K562 (cell line): ENCODE measurements at regions not wholly inside any gene's neighbourhood (a gene's known extent, or its start where the extent isn't known, plus 50 kb on each side); places are given as distances from the start of the nearest gene placed in this dataset.

Source experiments
- ATAC-seq: fragments of 200-7000 bp; cut with Tn5 transposase; 3 replicates; pipeline ENCODE4 v1.9.1; 2020; ENCODE audit warnings: moderate library complexity
- BruUV-seq: library from RNA; stranded (reverse); fragments of 400-500 nt; replicated peaks from 2 replicates; lab custom pipeline; 2021; lab: Mats Ljungman, UMichigan
- CTCF ChIA-PET: fragments of 300-600 bp; formaldehyde crosslinking; extraction: SDS; loops from one replicate; lab custom pipeline; 2021; ENCODE audit warnings: low intra/inter-chr PET ratio; lab: Yijun Ruan, JAX
- POLR2A ChIA-PET: fragments of 300-600, 350-650 bp; sonication (Branson Sonifier 250); formaldehyde crosslinking; extraction: SDS; loops from one replicate; lab custom pipeline; 2021; ENCODE audit warnings: antibody characterized with exemption, inconsistent platforms; lab: Yijun Ruan, JAX
- DNase-seq, 4 experiments: peaks; one replicate each; pipeline versions ENCODE4 v3.0.0 to v3.0.0-alpha.2; 2011 to 2018; ENCODE audit warnings: low spot score in 3 of 4, mixed read lengths in 3 of 4; ENCODE audit errors: extremely low read depth in 1 of 4
- FAIRE-seq: peaks from 2 replicates; lab custom pipeline; 2011; peaks lifted over from hg19 to GRCh38; lab: Jason Lieb, UNC
- H2AFZ ChIP-seq: 2 replicates; pipeline ENCODE4 v1.6.0; 2011; ENCODE audit warnings: low read depth, low read length, control low read depth, inconsistent platforms
- H3K27ac ChIP-seq: fragments of 200-600 bp; 3 replicates; pipeline ENCODE4 v1.8.0; 2011; ENCODE audit warnings: low read depth, mild to moderate bottlenecking, control low read depth, inconsistent platforms, low read length, moderate library complexity, mixed read lengths; ENCODE audit errors: extremely low read depth
- H3K27me3 ChIP-seq, 2 experiments: fragments of 300-600 bp in 1 of 2; 2 replicates in 1 of 2; 3 replicates in 1 of 2; pipeline versions ENCODE4 v1.6.0 to v1.8.0; 2011; ENCODE audit warnings: inconsistent platforms in 2 of 2, low read length in 2 of 2, mild to moderate bottlenecking in 1 of 2, mixed read lengths in 1 of 2, moderate library complexity in 1 of 2; ENCODE audit not compliant: control insufficient read depth in 2 of 2, insufficient read depth in 2 of 2
- H3K36me3 ChIP-seq: fragments of 300-600 bp; 3 replicates; pipeline ENCODE4 v1.8.0; 2011; ENCODE audit warnings: mild to moderate bottlenecking, low read length, inconsistent platforms; ENCODE audit not compliant: control insufficient read depth, insufficient read depth
- H3K4me1 ChIP-seq, 2 experiments: fragments of 200-600 bp in 1 of 2; replicated peaks in 1 of 2; 2 replicates in 1 of 2; 3 replicates in 1 of 2; pipeline versions ENCODE4 v1.5.1 to v1.8.0; 2011; ENCODE audit warnings: inconsistent platforms in 2 of 2, low read length in 2 of 2, mild to moderate bottlenecking in 1 of 2, mixed read lengths in 1 of 2, moderate library complexity in 1 of 2; ENCODE audit not compliant: control insufficient read depth in 2 of 2, insufficient read depth in 2 of 2
- H3K4me2 ChIP-seq: 2 replicates; pipeline ENCODE4 v1.6.1; 2011; ENCODE audit warnings: low read length, control low read depth, inconsistent platforms, mixed read lengths; ENCODE audit not compliant: insufficient read depth
- H3K4me3 ChIP-seq: fragments of 200-600 bp; sonication (generic), shearing (Covaris generic); 2 replicates; pipeline ENCODE4 v1.5.1; 2016; ENCODE audit warnings: control low read depth, inconsistent platforms
- H3K79me2 ChIP-seq: fragments of 200-600 bp; 3 replicates; pipeline ENCODE4 v1.8.0; 2011; ENCODE audit warnings: low read length, inconsistent platforms; ENCODE audit not compliant: control insufficient read depth, insufficient read depth
- H3K9ac ChIP-seq, 2 experiments: 2 replicates each; pipeline versions ENCODE4 v1.6.0 to v1.6.1; 2011; ENCODE audit warnings: low read depth in 2 of 2, low read length in 2 of 2, control low read depth in 1 of 2, inconsistent platforms in 1 of 2, mild to moderate bottlenecking in 1 of 2, mixed read lengths in 1 of 2; ENCODE audit not compliant: insufficient read depth in 1 of 2
- H3K9me1 ChIP-seq: one replicate; pipeline ENCODE4 v1.6.0; 2011; ENCODE audit warnings: inconsistent platforms, mild to moderate bottlenecking, low read length, moderate library complexity; ENCODE audit not compliant: control insufficient read depth, insufficient read depth
- H3K9me3 ChIP-seq: replicated peaks from 2 replicates; pipeline ENCODE4 v1.5.1; 2011; ENCODE audit warnings: low read depth, low read length, inconsistent platforms; ENCODE audit not compliant: control insufficient read depth, insufficient read depth
- H4K20me1 ChIP-seq: replicated peaks from 2 replicates; pipeline ENCODE4 v1.6.1; 2011; ENCODE audit warnings: low read length, inconsistent platforms, mixed read lengths; ENCODE audit not compliant: control insufficient read depth, insufficient read depth
- CGGBP1 ChIP-seq: fragments of 250-450 bp; sonication (Bioruptor Pico); IDR thresholded peaks from 2 replicates; pipeline ENCODE4 v1.9.0; 2021; ENCODE audit warnings: mild to moderate bottlenecking
- HMGN3 ChIP-seq: IDR thresholded peaks from 2 replicates; pipeline ENCODE4 v1.6.1; 2011; ENCODE audit warnings: borderline replicate concordance, low read depth, mild to moderate bottlenecking, mixed read lengths, low read length; ENCODE audit not compliant: insufficient read length; ENCODE audit errors: extremely low read depth
- PRMT5 ChIP-seq: sonication (generic); formaldehyde crosslinking; IDR thresholded peaks from 2 replicates; pipeline ENCODE4 v1.5.0; 2020; ENCODE audit warnings: missing genetic modification reagents
- RBM15 ChIP-seq: fragments of 200-400 bp; formaldehyde crosslinking; IDR thresholded peaks from 2 replicates; pipeline ENCODE4 v1.6.1; 2018; ENCODE audit warnings: mild to moderate bottlenecking, low read length, moderate library complexity; ENCODE audit not compliant: insufficient read depth
- SAP30 ChIP-seq: fragments of 200-600 bp; sonication (generic); IDR thresholded peaks from 2 replicates; pipeline ENCODE4 v1.6.1; 2012; ENCODE audit warnings: borderline replicate concordance, low read depth, mild to moderate bottlenecking, moderate library complexity, low read length, control low read depth, inconsistent platforms; ENCODE audit not compliant: insufficient read depth, poor library complexity, severe bottlenecking
- THAP12 ChIP-seq: fragments of 250-450 bp; sonication (Bioruptor Pico); IDR thresholded peaks from 2 replicates; pipeline ENCODE4 v1.9.0; 2021; ENCODE audit warnings: mild to moderate bottlenecking, inconsistent platforms
- WHSC1 ChIP-seq: IDR thresholded peaks from one replicate; pipeline ENCODE4 v1.6.1; 2012; ENCODE audit warnings: low read length, control low read depth, inconsistent platforms
- ZNF133 ChIP-seq: fragments of 250-450 bp; sonication (Bioruptor Pico); IDR thresholded peaks from 2 replicates; pipeline ENCODE4 v1.4.0; 2020; ENCODE audit warnings: mild to moderate bottlenecking
- ZNF407 ChIP-seq: fragments of 450-650 bp; IDR thresholded peaks from 2 replicates; pipeline ENCODE4 v1.6.1; 2016; ENCODE audit warnings: low read depth
- ZNF586 ChIP-seq: fragments of 450-650 bp; formaldehyde crosslinking; conservative IDR thresholded peaks from 2 replicates; pipeline ENCODE4 v1.4.0; 2020; ENCODE audit warnings: mild to moderate bottlenecking, moderate library complexity
- WGBS: fragments of 100-300 bp; shearing (Covaris generic); methylation state at CpG from one replicate; pipeline ENCODE4 v1.1.6; 2016; ENCODE audit warnings: low coverage, mixed read lengths; ENCODE audit not compliant: insufficient coverage; ENCODE audit errors: missing lambda C conversion rate; 5-methylcytosine and 5-hydroxymethylcytosine counted together
- in situ Hi-C: fragments of 300-500 bp; cut with MboI; formaldehyde crosslinking; loops from 4 replicates; pipeline ENCODE4 v1.15.0; 2018; ENCODE audit warnings: inconsistent platforms, mixed read lengths
- intact Hi-C: fragments of 100-400 bp; cut with micrococcal nuclease; formaldehyde crosslinking; loops from 2 replicates; pipeline ENCODE4 v1.14.2; 2022

GRCh38 chr12:94873734-94874517 lies 129.6 kb downstream of the NDUFA12 start:
- ATAC-seq (no peak), FAIRE-seq (no peak), DNase-seq (no peak)
- no TSS peak for BruUV-seq
- intact Hi-C loops, result no loop called here
- peaks cover 24 to 34% of the 10 kb centered on the region in 2 experiments; a peak in 3 of 5 replicates for H3K27me3 ChIP-seq
- H3K4me1 ChIP-seq, result peaks cover 0 to 13% of the 10 kb centered on the region in 2 experiments; a peak in 1 of 5 replicates
- no peak overlapping the region for H2AFZ ChIP-seq
- no peak overlapping the region for H3K4me2 ChIP-seq
- no peaks in the 10 kb centered on the region for H3K9me1 ChIP-seq
- CTCF ChIA-PET, result no interaction called here
- no peaks in the 10 kb centered on the region for H3K36me3 ChIP-seq
- H4K20me1 ChIP-seq, result 0 out of 2 replicates have a peak, but pooled peaks cover 4% of the 10 kb centered on the region
- no peak overlapping the region for H3K27ac ChIP-seq
- no peaks in the 10 kb centered on the region for H3K79me2 ChIP-seq
- in situ Hi-C loops, result no loop called here
- H3K9ac ChIP-seq, result no peak overlapping the region
- no peak overlapping the region for H3K4me3 ChIP-seq
- 26% methylated on average over 37 of the region's 64 CpGs for WGBS
- POLR2A ChIA-PET, result interaction anchor here (0.5 to 0.7 kb wide), 2 partner anchors 1162 to 1287 kb away, joined by 3 to 4 read pairs; partner anchors contain the start of gene LTA4H
- H3K9me3 ChIP-seq, result no peaks in the 10 kb centered on the region
- no peak for TF ChIP-seq SAP30
- no peak for TF ChIP-seq WHSC1
- TF ChIP-seq ZNF133, result no peak
- no peak for TF ChIP-seq THAP12
- TF ChIP-seq ZNF407, result no peak
- no peak for TF ChIP-seq RBM15
- no peak for TF ChIP-seq HMGN3
- no peak for TF ChIP-seq PRMT5 (CRISPR knock-in tag)
- no peak for TF ChIP-seq ZNF586 (CRISPR knock-in tag)
- no peak for TF ChIP-seq CGGBP1 (CRISPR knock-in tag)
